RWPE2 (cell line): ENCODE measurements at regions not wholly inside any gene's neighbourhood (a gene's known extent, or its start where the extent isn't known, plus 50 kb on each side); places are given as distances from the start of the nearest gene placed in this dataset.

Experiments used
- ATAC-seq: fragments of 200-7000 bp; cut with Tn5 transposase; 3 replicates; pipeline ENCODE4 v1.9.1; 2021; ENCODE audit warnings: low read depth
- DNase-seq: peaks from one replicate; pipeline ENCODE4 v3.0.0-alpha.2; 2020; ENCODE audit warnings: low spot score
- H3K27ac ChIP-seq: fragments of 450-650 bp; 2 replicates; pipeline ENCODE4 v1.5.1; 2017; ENCODE audit warnings: mild to moderate bottlenecking; ENCODE audit not compliant: poor library complexity, severe bottlenecking
- H3K27me3 ChIP-seq: fragments of 250-450 bp; sonication (Bioruptor Pico); 2 replicates; pipeline ENCODE4 v1.5.1; 2021; ENCODE audit warnings: mild to moderate bottlenecking, moderate library complexity; ENCODE audit not compliant: insufficient read depth, poor library complexity, severe bottlenecking
- H3K36me3 ChIP-seq: fragments of 250-450 bp; sonication (Bioruptor Pico); 2 replicates; pipeline ENCODE4 v1.5.1; 2020; ENCODE audit warnings: low read depth, mild to moderate bottlenecking, moderate library complexity
- H3K4me1 ChIP-seq: fragments of 250-450 bp; sonication (Bioruptor Pico); 2 replicates; pipeline ENCODE4 v1.5.1; 2021; ENCODE audit warnings: mild to moderate bottlenecking, moderate library complexity; ENCODE audit not compliant: insufficient read depth, poor library complexity, severe bottlenecking
- H3K4me3 ChIP-seq: fragments of 250-450 bp; sonication (Bioruptor Pico); 2 replicates; pipeline ENCODE4 v1.5.1; 2021; ENCODE audit warnings: mild to moderate bottlenecking, moderate library complexity; ENCODE audit not compliant: severe bottlenecking
- H3K9me3 ChIP-seq: fragments of 250-450 bp; sonication (Bioruptor Pico); 2 replicates; pipeline ENCODE4 v1.5.1; 2021; ENCODE audit warnings: mild to moderate bottlenecking, moderate library complexity; ENCODE audit not compliant: severe bottlenecking
- TF ChIP-seq, protein P1 (sequence below): fragments of 450-650 bp; IDR thresholded peaks from one replicate; pipeline ENCODE4 v1.5.1; 2017; ENCODE audit warnings: mild to moderate bottlenecking, moderate library complexity; ENCODE audit not compliant: poor library complexity, severe bottlenecking

- no peak for DNase-seq
Observed at GRCh38 chr15:67998599-67999133, 55.4 kb upstream of the PIAS1 start.

GRCh38 chr15:67999320-68000100 lies 54.6 kb upstream of the PIAS1 start:
- DNase-seq (no peak), ATAC-seq (no peak)
- no peak overlapping the region for H3K4me3 ChIP-seq
- H3K27me3 ChIP-seq, result no peaks in the 10 kb centered on the region
- TF ChIP-seq, protein P1, sequence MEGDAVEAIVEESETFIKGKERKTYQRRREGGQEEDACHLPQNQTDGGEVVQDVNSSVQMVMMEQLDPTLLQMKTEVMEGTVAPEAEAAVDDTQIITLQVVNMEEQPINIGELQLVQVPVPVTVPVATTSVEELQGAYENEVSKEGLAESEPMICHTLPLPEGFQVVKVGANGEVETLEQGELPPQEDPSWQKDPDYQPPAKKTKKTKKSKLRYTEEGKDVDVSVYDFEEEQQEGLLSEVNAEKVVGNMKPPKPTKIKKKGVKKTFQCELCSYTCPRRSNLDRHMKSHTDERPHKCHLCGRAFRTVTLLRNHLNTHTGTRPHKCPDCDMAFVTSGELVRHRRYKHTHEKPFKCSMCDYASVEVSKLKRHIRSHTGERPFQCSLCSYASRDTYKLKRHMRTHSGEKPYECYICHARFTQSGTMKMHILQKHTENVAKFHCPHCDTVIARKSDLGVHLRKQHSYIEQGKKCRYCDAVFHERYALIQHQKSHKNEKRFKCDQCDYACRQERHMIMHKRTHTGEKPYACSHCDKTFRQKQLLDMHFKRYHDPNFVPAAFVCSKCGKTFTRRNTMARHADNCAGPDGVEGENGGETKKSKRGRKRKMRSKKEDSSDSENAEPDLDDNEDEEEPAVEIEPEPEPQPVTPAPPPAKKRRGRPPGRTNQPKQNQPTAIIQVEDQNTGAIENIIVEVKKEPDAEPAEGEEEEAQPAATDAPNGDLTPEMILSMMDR, result no peak
- peak overlapping the region; percentile 82 for H3K27ac ChIP-seq
- H3K36me3 ChIP-seq, result no peaks in the 10 kb centered on the region
- H3K9me3 ChIP-seq, result no peaks in the 10 kb centered on the region
- peaks cover 21% of the 10 kb centered on the region for H3K4me1 ChIP-seq

More at GRCh38 chr15:67998599-67999133, 55.4 kb upstream of the PIAS1 start:
- no peaks in the 10 kb centered on the region for H3K9me3 ChIP-seq
- H3K27me3 ChIP-seq, result no peaks in the 10 kb centered on the region
- peaks cover 21% of the 10 kb centered on the region for H3K4me1 ChIP-seq
- TF ChIP-seq, protein P1, result no peak
- H3K27ac ChIP-seq, result peak overlapping the region; percentile 82
- no peaks in the 10 kb centered on the region for H3K36me3 ChIP-seq
- ATAC-seq, result peak; percentile 82
- H3K4me3 ChIP-seq, result no peak overlapping the region

GRCh38 chr15:68000754-68001153 lies 53.4 kb upstream of the PIAS1 start:
- Histone ChIP-seq H3K36me3 (no peaks in the 10 kb centered on the region), H3K9me3 (no peaks in the 10 kb centered on the region), H3K27ac (no peak overlapping the region), H3K4me3 (no peak overlapping the region), H3K4me1 (peaks cover 21% of the 10 kb centered on the region), H3K27me3 (no peaks in the 10 kb centered on the region)
- no peak for DNase-seq
- ATAC-seq, result no peak
- TF ChIP-seq, protein P1, result no peak

- peaks cover 21% of the 10 kb centered on the region for H3K4me1 ChIP-seq
- H3K27ac ChIP-seq, result no peak overlapping the region
- TF ChIP-seq, protein P1, result no peak
- no peaks in the 10 kb centered on the region for H3K36me3 ChIP-seq
- H3K9me3 ChIP-seq, result no peaks in the 10 kb centered on the region
- ATAC-seq (no peak), DNase-seq (no peak)
- no peak overlapping the region for H3K4me3 ChIP-seq
- no peaks in the 10 kb centered on the region for H3K27me3 ChIP-seq
Observed at GRCh38 chr15:68001811-68002210, 52.3 kb upstream of the PIAS1 start.

DNA sequence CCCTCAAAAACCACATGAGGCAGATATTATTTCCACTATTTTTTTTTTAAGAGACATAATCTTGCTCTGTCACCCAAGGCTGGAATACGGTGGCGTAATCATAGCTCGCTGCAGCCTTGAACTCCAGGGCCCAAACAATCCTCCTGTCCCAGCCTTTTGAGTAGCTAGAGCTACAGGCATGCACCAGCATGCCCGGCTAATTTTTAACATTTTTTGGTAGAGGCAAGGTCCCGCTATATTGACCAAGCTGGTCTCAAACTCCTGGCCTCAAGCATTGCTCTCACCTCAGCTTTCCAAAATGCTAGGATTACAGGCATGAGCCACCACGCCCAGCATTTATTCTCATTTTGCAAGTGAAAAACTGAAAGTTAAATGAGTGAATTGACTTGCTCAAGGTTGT lies 50.8 kb upstream of the PIAS1 start:
- ATAC-seq (no peak), DNase-seq (no peak)
- TF ChIP-seq, protein P1, result no peak
- H3K9me3 ChIP-seq, result no peaks in the 10 kb centered on the region
- no peaks in the 10 kb centered on the region for H3K27me3 ChIP-seq
- H3K4me1 ChIP-seq, result peaks cover 15% of the 10 kb centered on the region
- H3K27ac ChIP-seq, result no peak overlapping the region
- no peak overlapping the region for H3K4me3 ChIP-seq
- H3K36me3 ChIP-seq, result no peaks in the 10 kb centered on the region
